ENCODE measurements at regions not wholly inside any gene's neighbourhood (a gene's known extent, or its start where the extent isn't known, plus 50 kb on each side); places are given as distances from the start of the nearest gene placed in this dataset.
"Not testable (repeated sequence)": the region's sequence is repeated elsewhere in the genome, so short reads cannot be mapped to it uniquely, and the experiment has no call there.

DNA sequence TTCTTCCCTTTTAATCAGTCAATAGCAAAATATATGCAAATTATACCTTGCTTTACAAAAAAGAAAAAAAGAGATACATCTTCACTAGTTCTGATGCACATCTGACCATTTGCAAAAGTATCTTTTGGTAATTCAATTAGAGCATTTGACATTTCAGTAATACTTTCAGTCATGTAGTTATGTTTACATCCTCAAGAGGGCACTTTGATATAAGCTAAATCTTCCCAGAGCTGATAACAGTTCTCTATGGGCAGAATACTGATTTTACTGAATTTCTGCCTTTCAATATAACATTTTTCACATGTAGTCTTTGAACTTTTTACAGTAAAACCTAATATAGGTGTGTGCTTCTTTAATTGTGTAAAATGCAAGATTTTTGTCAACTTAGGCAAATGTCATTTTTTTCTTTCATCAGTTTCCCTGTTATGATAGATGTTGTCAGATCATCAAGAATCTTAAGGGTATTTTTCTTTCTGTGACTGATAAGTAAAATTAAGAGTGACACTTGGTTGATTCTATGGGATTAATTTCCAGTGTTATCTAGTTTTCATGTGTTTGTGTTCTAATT is 703.5 kb upstream of the SEMA3D start:
- peak in 1 of 2 donors; percentile 16 for DNase-seq

DNA sequence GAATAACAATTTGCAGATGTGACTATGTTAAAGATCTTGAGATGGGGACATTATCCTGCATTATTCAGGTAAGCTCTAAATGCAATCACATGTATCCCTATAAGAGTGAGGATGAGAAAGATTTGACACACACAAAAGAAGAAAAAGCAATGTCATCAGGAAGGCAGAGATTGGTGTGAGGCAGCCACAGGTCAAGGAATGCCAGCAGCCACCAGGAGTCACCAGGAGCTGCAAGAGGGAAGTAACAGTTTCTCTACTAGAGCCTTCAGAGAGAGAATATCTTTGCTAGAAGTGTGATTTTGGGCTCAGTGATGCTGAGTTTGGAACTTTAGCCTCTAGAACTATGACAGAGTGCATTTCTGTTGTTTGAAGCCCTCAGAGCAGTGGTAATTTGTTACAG is 700.3 kb upstream of the SEMA3D start:
- no peak for DNase-seq

DNA sequence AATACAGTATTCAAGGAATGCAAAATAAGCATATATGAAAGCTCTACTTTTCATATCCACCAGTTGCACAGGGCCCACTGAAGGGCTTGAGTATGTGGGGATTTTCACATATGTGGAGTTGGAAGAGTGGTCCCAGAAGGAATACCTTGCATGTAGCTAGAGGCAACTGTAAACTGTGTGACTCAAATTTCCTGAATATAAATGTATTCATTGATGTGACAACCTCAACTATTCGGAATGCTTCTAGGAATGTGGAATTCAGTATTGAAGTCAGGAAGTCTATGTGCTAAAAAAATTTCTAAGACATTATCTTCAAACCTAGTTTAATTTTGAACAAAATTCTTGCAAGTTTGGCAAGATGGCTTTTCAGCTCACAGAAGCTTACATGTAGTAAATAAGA is 695.5 kb upstream of the SEMA3D start:
- DNase-seq: no peak

DNA sequence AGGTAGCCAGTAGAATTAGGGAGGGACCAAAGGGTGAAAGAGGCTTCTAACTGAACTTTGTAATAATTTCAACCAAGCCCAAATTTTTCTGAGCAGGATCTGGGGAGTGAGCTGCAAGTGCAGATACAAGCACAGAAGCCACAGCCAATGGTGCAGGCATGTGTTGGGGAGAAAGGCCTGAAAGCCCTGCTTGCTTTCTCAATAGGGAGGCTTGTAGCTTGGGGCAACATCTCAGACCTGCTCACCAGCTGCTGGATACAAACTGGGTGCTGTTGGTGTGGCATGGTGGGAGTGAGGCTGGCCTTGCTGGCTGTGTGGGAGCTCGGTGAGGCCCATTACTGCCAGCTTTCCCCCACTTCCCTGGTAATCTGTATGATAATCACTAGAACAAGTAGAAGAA is 688.5 kb upstream of the SEMA3D start:
- no peak for DNase-seq

DNA sequence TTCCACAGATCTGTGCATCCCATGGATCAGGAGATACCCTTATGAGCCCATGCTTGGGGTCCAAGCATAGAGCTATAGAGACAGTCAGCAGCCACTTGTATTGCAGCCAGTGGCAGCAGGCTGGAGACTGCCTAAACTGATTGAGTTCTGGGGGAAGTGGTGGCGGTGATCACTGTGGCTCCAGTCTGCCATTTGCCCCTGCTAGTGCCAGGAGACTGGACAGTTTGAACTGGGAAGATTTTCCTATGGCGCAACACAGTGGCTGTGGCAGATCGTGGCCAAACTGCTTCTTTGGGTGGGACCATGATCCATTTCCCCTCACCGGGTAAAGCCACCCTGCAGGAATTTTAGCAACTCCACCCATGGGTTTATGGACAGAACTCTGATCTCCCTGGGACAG is 679.7 kb upstream of the SEMA3D start:
- DNase-seq: no peak

DNA sequence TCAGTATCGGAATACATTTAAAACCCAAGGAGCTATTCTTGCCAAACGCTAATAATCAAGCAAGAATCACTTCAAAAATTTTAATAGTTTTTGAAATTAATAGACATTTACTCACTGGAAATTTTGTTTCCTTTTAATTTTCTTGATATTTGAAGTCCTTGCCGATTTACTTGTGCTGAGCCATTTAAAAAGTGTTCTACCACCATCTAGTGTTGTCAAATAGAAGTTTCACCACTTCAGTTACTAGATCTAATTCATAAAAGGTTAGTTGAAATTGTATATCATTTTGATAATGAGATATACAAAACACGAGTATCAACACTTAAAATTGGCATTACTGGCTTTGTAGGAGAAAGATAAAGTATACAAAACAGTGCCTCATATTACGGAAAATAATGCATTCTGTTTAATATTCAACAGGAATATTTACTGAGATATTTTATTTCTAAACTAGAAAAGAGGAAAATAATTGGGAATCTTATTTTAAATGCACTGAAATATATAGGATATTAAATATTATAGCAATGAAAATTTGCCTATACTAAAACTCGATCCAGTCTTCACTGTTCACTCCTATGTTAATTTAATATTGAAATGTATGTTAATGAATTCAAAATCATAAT is 664.8 kb upstream of the SEMA3D start:
- peak in 1 of 2 donors; percentile 46 for DNase-seq

DNA sequence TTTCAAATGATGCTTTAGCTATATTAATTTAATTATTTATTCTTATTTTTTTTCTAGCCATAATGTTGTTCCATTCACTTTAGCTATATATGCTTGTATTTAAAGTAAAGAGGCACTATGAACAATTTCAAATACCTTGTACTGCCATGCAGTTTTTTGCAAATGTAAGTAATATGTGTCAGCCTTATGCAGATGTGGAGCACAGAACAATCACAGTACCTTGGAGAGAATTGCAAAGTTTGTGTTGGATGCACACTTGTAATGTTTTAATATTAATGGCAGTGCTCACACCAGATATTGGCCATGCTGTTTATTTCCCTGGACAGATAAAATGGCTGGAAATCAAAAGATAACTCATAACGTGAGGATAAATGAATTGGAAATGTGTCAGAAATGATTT is 663.5 kb upstream of the SEMA3D start:
- DNase-seq: no peak

DNA sequence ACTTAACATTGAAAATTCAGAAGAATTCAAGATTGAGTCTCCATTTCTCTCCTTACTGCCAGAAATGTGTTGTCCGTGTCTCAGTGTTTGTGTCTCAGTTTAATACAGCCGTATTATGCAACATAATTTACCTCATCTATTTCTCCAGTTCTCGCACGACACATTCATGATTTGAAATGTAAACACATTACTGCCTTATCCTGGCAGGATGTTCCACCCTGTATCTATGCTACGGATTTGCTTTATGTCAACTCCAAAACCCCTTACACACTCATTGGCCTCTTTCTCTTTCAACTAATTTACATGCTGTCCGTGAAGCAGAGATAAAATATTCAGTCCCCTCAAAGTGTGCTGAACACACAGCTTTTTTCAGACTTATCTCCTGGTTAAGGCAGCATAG is 653.7 kb upstream of the SEMA3D start:
- DNase-seq: peak; percentile 63 to 78

DNA sequence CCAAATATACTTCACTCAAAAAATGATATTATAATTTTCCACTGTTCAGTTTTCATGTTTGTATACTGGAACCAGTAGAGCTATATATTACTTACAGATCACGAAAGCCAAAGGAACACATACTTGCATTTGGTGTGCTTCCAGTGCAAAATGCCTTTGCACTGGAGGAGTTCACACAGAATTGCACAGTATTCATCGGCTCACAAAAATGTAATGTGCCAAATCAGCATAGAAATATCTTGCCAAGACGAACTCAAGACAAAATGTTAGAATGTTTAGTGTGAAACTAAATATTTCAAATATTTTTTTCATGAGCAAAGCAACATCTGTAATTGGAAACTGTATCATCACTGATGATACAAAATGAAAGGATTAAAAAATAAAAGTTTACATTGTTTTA is 646.2 kb upstream of the SEMA3D start:
- DNase-seq: peak; percentile 35 to 47

DNA sequence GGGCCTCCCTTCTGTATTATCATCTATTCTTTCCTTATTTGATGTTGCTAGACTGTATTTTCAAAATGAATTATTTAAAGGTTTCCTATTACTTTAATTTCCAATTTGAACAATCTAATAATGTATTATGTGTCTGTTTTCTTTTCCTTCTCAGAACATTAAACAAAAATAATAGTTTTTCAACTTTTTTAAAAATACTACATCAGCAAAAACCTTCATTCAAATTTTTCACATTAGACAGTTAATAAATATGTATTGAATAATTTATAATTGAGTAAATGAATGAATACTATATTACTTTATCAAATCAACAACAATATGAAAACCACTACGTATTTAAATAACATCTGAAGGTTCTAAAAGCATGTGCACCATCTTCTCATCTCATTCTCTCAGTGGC is 644.1 kb upstream of the SEMA3D start:
- DNase-seq: no peak

DNA sequence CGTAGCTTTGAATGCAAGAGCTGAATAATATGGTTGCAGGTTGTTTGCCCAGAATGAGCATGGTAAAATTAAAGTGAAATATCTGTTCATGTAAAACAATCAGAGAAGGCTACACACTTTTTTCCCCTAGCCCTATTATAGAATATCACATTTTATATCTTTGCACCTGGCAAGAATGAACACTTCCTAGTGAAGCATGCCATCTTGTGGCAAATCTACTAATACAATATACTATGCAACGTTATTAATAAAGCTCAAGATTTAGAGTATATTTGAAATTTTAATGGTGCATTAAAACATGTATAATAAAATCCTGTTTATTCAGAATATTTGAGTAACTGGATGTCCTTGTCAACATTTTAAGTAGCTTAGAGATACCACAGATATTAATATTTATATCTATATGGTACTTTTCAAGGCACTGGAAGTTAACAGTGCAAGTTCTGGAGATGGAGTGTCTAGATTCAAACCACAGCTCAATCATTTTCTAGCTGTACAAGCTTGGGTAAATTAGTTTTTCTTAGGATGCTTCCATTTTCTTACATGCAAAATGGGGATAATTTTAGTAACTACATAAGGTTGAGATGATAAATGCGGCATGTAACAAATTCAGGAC is 643.1 kb upstream of the SEMA3D start:
- peak; percentile 33 to 41 for DNase-seq

DNA sequence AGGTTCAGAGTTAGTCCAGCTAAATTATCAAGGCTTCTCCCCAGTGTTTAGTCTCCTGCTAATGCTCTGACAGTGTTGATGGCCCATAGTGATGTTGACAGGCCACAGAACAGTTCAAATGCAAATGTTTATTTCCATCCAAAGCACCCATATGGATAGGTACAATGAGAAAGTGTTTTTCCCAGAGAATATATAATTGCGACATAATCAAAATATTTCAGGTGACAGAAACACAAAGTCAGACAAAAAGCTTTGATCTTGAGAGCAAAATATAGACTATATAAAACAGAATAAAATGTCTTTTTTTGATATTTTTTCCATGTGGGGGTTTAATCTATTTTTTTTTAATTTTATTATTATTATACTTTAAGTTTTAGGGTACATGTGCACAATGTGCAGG is 642.3 kb upstream of the SEMA3D start:
- DNase-seq: no peak

DNA sequence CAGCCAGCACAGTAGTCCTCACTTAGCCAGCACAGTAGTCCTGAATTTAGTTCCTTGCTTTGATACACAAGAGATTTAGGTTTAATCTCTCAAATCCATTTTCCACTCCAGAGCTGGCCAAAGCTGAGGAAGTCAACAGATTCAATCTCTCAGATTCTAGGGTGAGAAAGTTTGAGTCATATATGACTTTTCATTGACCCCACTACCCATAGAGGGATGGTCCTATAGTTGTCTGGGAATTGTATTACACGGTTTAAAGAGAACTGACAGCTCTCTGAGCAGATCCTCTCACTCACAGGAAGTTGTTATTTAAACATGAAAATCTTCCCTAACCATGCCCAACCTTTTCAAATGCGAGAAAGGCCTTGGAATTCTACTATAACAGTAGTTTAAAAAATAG is 641.8 kb upstream of the SEMA3D start:
- no peak for DNase-seq

DNA sequence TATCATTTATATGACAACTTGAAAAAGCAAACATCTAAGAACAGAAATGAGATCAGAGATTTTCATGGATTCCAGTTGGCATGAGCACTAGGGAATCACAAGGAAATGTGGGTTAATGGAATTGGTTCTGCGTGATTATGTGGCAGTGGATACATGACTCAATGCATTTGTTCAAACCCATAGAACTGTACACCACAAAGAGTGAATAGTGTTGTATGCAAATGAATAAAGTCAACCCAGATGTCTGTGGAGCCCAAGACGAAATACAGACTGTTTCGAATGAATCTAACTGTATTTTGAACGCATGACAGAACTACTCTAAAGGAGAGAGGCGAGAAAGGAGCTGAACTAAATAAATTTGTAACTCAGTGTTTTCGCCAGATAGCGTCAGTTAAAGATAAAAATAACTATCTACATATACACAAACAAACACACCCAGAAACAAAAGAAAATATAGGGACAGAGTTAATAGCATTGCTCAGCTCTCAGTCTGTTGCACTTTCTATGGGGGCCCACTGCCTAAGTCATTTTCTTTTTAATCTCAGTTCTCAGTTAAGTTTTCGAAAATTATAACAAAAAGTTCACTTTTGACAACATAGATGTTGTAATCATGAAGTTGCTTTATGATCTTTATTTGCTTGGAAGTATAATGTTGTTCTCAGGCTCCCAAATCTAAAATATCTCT is 636.7 kb upstream of the SEMA3D start:
- peak; percentile 60 to 69 for DNase-seq

DNA sequence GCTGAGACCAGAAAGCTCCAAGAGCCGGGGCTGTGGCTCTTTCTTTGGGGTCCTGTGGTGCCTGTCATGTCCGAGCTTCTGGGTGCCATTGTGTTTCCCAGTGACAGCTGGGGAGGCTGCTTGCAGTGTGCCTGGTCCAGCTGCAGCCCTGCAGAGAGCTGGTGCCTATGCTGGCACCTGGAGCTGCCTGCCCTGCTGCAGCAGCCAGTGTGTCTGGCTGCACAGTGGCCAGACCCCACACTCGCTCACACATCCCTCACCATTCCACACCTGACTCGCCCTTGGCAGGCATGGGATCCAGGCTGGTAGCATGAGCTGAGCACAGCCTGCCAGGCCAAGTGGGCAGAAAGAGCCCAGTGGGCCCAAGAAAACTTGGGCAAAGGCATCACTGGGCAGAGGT is 635.1 kb upstream of the SEMA3D start:
- DNase-seq: no peak

DNA sequence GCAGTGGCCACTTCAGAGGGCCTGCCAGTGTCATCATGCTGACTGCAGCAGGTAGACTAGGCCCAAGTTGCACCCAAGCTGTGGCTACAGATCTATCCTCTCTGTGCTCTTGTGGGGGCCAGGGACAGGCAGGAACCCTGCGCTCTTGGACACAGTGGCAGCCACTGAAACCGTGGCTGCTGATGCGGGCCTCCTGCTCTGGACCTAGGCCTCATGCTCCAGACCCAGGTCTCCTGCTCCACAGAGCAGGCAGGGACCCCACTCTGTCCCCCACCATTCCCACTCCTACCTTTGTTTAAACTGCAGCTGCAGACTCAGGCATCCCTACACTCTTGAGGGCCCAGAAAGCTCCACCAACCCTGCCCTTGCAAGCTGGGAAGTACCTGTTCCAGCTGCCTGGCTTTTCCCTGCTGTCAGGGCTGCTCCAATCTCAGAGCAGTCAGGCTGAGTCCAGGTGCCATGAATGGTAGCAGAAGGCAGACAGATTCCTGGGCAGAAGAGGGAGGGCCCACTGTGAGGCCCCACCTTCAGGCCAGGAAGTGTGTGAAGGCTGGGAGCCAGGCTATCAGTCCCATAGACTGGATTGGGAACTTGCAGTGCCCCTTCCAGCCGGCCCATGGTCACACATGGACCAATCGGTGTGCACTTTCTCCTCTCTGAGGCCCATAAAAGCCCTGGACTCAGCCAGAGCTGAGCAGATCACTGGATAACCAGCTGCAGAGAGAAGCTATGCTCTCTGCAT is 634.0 kb upstream of the SEMA3D start:
- DNase-seq: no peak

DNA sequence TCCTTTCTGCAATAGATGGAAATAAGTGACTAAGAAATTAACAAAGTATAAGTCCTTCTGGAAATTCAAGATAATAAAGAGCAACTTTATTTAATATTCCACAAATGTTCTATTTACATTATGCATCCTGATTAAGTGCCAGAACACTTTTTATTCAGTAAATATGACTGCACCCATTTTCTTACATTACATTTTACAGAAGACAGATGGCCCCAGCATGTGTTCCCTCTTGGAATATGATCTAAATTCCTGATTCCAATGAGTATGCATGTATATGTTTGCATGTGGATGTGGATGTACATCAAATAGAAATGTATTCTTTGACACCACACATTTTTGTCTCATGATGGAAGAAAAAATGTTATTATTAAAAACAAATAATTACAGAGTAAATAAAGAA is 628.7 kb upstream of the SEMA3D start:
- no peak for DNase-seq

DNA sequence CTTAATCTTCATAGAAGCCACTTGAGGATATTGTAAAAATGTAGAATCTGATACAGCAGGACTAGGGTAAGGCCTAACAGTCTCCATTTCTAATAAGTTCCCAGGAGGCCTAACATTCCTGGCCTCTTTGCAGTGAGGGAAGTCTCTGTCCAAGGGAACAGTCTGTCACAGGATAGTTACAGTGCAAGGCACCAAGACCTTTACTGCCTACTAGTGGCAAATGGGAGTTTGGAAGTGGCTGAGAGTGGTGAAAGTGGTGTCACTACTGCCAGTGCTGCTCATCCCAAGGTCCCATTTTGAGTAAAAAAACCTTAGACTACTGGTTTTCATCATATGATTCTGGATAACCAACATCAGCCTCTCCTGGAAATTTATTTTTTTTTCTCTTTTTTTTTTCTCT is 619.5 kb upstream of the SEMA3D start:
- DNase-seq: no peak

DNA sequence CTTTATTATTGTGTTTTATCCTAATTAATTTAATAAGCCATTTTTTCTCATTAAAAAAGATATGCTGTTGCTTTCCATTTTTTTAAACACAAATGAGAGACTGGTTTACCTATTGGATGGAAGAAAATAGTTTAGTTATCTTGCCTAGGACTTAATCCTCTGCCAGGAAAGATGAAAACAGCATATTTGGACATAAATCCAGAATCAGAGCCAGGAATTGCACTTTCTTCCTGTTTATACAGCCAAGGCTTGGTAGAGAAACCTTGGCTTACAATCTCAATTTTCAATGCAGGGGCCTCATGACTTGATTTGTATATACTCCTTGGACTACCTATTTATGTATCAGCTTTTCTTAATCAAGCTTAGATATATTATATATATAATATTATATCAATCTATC is 618.8 kb upstream of the SEMA3D start:
- DNase-seq: no peak

DNA sequence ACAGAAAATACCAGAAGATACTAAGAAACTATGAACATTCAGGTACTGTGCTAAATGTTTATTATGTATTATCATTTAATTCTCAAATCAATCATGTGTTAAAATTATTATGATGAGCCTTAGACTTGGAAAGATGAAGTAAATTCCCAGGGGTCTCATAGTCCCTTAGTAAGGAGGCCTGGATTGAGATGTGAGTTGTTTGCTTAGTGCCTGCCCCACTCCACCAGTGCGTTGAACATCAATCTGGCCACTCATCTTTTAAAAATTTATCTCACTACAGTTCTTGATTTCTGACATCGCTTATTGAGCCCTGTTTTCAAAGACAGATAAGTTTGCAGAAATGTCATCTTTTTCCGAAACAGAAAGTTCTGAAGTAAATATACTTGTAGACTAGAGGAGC is 618.4 kb upstream of the SEMA3D start:
- no peak for DNase-seq

DNA sequence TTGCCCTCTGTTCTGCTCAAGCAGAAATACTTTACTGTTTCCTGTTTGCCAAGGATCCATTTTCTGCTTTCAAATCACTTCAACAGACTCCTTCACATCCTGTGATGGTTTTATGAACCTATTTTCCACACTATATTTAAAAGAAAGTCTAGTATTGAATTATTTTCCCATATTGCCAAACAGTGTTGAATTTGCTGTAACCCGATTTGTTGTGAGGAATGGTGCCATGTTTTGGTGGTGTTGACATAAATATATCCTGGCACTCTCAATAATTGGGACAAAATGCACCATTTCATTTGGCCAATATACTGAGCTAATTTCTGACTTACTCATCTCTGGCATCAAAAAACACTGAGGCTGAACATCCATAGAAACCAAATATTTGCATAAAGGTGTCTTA is 615.4 kb upstream of the SEMA3D start:
- no peak for DNase-seq

DNA sequence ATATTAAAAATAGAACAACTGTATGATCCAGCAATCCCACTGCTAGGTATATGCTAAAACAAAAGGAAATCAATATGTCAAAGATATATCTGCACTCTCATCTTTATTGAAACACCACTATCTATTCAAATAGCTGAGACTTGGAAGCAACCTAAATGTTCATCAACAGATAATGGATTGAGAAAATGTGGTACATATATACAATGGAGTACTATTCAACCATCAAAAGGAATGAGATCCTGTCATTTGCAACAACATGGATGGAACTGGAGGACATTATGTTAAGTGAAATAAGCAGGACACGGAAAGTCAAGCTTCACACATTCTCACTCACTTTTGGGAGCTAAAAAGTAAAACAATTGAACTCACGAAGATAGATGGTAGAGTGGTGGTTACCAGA is 610.1 kb upstream of the SEMA3D start:
- no peak for DNase-seq

DNA sequence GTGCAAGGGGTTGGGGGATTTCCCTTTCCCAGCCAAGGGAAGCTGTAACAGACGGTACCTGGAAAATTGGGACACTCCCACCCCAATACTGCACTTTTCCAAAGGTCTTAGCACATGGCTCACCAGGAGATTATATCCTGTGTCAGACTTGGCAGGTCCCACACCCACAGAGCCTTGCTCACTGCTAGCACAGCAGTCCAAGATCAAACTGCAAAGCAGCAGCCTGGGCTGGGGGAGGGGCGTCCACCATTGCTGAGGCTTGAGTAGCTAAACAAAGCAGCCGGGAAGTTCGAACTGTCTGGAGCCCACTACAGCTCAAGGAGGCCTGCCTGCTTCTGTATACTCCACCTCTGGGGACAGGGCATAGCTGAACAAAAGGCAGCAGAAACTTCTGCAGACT is 604.2 kb upstream of the SEMA3D start:
- not testable (repeated sequence) for DNase-seq
